IPS-NIHi7 (cell line): ENCODE measurements at regions not wholly inside any gene's neighbourhood (a gene's known extent, or its start where the extent isn't known, plus 50 kb on each side); places are given as distances from the start of the nearest gene placed in this dataset.

ENCODE experiments used
- DNase-seq: peaks from one replicate; pipeline ENCODE4 v3.0.0; 2012; ENCODE audit warnings: mixed read lengths; ENCODE audit errors: extremely low spot score

DNA sequence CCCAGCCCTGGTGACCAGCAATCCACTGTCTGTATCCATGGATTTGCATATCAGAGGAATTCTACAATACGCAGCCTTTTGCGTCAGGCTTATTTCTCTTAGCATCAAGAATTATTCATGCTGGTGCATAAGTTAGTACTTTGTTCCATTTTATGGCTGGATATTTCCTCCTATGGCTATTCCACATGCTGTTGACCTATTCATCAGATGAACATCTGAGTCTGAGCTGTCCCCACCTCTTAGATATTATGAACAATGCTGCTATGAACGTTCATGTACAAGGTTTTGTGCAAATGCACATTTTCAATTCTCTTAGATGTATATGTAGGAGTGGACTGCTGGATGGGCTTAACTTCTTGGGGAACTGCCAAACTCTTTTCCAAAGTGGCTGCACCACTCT lies 79.0 kb upstream of the CST7 start:
- no peak for DNase-seq

DNA sequence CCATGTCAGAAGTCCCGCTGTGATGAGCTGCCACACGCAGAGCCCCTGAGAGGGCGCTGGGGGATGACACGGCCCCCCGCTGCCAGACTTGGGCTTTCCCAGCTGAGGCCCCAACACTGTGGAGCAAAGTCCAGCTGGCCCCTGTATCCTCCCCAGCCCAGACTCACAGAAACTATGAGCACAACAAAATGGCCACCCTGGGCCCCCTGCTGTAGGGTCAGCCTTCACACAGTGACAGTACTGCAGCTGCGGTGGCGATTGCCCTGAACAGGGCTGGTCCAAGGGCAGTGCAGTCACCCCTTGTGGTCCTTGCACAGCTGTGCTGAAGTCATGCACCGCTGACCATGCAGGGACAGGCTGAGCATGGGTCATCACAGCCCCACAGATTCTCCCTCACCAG lies 78.2 kb upstream of the CST7 start:
- no peak for DNase-seq

DNA sequence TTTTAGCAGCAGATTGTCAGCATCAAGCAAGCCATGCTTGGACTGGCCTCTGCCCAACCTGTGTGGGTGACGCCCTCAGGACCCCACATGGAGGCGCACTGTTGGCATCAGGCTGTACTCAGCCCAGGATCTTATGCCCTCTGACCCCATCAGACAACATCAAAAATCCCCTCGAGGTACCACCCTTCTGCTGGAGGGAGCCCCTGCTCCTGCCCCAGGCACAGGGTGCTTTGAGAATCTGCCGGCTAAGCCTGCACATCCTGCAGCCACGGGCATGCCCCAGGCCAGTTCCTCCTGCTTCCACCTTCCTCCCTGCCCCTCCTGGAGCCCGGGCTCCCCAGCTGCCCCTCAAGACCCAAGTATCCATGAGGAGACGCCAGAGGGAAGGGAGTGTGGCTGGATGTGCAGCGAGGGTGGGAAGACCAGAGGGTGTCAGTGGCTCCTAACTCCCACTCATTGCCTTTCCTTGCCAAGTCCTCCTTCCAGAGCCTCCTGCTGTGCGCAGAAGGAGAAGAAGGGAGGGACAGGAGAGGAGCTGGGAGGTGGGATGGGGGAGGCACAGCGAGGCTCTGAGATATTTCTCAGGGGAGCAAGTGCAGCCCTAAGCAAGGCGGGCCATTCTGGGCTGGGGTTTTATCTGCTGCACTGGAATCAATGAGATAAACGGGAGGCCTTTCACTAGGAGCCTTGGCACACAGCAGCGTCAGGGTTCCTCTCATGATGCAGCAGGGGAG lies 77.4 kb upstream of the CST7 start:
- no peak for DNase-seq

DNA sequence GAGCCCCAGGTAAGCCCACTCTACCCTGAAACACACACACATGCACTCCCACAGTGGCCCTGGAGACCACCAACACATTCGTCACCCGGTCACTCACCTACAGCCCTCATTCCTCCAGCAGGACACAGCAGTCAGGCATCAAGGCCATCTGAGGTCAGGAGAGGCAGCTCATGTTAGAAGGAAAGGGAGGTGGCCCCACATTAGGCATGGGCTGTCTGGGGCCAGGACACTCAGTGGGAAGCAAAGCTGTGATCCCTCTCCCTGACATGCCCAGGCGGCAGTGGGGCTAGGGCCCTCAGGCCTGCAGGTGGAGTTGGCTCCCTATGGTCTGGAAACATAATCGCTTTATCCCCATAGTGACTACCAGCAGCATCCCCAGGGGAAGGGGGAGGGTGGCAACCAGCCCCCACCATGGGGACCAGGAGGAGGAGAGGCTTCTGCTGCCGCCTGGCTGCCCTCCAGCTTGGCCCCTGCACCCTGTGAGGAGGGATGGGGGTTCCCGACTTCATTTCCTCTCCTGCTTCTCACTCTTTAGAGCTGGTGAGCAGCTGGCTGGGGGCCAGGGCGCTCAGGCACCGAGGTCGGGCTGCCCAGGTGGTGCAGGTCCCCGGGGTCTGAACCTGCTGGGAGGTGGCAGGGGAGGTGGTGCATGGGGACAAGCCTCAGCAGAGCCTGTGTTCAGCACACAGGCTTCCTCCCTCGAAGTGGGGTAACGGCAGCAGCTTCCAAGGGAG lies 76.6 kb upstream of the CST7 start:
- no peak for DNase-seq

DNA sequence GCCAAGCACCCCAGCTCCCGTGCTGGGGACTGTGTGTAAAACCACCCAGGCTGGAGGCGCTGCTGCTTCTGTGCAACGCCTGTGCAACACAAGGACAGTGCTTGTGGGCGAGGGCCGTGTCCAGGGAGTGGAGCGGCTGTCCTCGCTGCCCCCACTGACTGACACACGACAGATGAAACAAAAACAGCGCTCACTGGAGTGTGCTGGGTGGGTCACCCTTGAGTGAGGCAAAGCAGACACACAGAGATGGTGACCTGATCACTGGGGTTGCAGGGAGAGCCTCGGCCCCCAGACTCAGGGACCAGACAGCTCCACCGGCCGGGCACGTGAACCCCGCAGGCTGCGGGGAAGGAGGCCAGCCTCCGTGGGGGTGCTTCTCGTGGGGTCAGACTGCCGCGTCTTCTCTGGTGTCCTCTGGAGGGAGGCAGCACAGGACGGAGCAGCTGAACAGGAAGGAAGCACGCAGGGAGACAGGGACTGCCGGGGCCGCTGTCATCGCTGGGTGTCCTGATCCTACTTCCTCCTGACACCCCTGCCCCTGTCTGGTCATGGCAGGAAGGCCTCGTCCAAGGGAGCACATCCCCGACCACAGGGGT lies 75.9 kb upstream of the CST7 start:
- no peak for DNase-seq

DNA sequence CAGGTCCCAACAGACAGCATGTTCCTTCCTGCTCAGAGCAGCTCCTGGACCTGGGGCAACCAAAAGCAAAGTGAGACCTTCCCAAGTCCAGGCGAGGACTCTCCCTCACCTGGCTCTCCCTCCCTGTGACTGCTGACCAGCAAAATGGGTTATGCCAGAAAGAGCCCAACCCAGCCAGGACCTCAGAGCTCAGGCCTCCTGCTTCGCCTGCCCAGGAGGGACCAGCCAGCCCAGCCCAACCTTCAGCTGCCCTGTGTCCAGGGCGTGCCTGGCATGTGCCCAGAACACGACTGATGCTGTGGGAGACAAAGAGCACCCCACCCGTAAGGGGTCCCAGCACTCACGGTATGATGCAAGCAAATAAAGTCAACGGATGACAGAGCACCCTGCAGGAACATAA lies 74.0 kb upstream of the CST7 start:
- no peak for DNase-seq

DNA sequence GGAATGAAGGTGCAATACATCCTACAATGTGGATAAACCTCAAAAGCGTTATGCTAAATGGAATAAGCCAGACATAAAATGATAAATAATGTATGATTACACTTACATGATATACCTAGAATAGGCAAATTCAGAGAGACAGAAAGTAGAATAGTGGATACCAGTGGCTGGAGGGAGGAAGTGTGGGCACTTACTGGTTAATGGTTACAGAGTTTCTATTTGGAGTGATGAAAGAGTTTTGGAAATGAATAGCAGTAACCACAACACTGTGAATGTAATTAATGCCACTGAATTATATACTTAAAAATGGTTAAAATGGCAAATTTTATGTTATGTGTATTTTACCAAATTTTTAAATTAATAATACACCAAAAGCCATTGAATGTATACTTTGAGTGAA lies 71.4 kb upstream of the CST7 start:
- DNase-seq: no peak

DNA sequence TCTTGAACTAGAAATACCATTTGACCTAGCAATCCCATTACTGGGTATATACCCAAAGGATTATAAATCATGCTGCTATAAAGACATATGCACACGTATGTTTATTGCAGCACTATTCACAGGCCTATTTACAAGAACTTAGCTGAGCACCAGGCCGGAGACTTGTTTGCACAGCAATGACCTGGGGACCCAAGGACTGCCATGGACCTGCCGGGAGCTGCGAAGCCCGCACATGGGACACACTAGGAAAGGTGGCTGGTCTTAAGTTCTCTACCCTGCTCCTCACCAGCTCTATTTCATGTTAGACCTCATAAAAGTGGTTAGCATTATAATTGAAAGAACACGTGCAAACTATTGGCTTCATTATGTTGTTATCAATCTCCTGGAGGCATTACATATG lies 70.4 kb upstream of the CST7 start:
- no peak for DNase-seq

DNA sequence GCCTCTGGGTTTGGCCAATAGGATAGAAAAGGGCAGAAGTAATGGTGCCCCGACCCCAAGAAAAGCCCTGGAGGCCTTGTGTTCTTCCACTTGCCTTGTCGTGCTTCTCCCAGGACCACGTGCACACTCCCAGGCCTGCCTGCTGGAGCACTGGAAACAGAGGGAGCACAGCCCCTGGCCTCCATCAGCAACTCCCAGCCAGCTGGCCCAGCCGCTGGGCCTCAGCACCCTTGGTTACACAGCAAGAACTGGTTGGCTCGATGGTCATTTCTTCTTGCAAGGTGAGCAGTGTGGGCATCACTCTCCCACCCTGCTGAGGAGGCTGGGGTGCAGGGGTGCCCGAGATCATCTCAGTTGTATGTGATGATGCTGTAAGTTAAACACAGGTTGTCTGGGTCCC lies 69.2 kb upstream of the CST7 start:
- DNase-seq: no peak

DNA sequence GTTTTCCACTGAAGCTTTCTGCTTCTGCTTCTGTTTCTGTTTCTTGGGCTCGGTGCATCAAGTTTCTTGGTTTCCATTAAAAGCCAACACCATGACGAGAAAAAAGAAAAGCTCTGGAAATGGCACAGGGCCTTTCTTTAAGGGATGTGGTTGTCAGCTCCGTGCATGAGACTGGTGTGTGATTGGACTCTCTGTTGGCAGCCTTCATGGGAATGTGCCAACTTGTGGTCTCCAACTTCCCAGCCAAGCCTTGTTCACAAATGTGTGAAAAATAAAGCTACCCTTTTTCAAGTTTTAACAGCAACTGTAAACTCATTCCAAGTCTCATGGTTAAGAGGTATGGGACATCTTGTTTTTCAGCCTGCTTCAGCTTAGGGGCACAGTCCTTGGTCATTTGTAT lies 68.7 kb upstream of the CST7 start:
- no peak for DNase-seq

DNA sequence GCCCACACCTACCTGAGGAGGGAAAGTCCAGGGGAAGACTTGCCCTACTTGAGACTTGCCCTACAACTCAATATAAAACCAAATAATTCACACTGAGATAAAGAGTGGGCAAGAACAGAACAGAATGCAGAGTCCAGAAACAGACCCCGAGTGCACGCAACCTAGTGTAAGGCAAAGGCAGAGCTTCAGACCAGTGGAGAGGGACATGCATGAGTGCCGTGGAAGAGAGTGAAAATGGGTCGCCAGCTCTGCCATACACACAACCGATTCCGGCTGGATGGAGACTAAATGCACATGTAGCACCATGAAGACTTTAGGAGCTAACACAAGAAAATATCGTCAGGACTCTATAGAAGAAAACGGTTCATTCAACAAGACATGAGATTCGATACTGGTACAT lies 58.8 kb upstream of the CST7 start:
- peak; percentile 4 for DNase-seq

DNA sequence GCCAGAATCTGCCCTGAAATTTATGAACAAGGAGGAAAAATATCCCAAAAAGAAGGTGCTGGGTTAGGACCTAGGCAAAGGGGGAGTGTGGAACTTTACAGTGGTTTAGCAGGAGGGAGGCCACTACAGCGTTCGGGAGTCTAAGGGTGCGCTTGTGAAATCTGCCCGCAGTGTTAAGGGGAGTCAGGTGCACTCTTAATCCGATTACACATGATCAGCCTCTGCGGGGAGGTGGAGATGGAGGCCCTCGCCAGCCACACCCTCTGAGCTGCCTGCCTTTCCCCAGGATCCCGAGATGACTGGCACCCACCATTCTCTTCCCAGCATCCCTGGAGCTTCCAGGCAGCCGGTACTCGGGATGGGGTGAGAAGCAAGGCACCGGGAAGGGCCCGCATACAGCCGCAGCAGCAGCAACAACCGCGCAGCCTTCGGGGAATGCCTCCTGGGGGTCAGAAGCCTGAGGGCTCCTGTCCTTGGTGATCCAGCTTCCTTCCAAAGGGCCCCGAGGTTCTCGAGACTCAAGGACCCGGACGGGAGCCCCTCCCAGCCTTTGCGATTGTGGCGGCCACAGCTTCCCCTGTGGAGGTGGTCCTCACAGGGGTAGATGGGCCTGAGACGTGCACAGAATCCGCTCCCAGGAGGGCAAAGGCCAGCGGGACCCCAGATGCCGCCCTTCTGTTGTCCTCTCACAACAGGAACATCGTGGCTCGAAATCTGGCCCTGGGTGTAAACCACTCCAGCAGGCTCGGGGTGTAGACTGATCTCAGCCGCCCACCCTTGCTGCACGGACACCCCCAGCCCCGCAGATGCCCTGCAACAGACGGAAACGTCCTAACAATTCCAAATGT lies 57.3 kb upstream of the CST7 start:
- peak; percentile 7 for DNase-seq

DNA sequence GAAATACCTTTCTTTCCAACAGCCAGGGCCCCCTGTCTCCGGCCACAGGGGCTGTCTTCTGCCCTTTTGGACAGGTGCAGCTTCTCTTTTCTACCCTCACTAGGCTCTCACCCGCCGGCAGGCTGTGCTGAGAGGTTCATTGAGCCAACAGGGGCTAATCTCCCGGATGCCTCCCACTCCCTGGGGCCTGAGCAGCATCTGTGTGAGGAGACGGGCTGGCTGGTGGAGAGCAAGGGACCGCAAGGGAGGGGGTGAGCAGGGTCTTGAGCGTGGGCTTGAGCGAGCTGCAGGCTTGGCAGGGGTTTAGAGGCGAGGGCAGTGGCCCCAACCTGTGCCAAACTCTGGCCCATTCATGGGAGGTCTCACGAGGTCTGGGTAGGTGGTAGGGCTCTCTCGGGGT lies 56.5 kb upstream of the CST7 start:
- peak; percentile 6 for DNase-seq

DNA sequence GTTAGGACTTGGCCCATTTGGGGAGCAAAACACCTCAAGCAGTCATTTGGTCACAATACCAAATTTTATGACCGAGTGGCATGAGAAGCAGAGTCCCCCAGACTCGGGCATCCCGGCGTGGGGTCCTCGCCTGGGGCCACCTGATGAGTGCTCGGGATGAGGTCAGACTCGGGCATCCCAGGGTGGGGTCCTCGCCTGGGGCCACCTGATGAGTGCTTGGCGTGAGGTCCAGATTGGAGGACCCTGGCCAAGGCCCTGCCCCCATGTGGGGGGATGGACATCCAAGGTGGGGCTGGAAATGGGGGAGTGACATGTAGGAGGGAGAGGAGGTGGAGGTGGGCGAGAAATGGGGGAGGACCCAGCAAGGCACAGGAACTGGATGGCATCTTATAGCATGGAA lies 56.1 kb upstream of the CST7 start:
- no peak for DNase-seq

DNA sequence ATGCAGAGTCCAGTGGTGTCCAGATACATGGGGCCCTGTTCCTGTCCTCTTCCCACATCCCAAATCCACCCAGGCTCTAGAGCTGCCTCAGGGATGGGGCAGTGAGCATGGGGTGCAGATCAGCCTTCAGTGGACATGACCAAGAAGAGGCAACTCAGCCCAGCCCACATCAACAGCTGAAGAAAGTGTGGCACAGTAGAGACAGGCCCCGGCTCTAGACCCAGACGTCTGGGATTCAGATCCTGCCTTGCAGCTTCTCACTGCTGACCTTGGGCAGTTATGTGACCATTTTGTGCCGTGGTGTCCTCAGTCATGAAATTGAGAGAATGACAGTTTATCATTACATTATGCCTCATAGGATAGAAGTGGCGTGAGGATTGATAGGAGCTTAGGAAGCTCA lies 54.6 kb upstream of the CST7 start:
- DNase-seq: no peak

DNA sequence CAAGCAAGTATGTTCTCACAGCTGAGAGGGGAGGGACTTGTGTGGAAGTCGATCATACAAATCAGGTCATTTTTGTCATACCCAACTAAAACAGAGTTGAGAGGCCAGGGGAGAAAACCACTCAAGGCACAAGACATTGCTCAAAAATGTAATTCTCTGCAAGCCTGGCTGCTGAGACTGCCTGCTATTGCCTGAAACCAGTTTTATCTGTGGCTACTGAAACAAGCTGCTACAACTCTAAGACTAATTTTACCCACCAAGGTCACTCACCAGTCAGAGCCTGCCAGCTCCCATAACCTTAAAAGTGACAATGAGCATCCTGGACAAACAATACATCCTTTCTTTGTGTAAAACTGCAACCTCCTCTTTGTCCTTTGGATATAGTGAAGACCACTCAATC lies 54.1 kb upstream of the CST7 start:
- DNase-seq: no peak

DNA sequence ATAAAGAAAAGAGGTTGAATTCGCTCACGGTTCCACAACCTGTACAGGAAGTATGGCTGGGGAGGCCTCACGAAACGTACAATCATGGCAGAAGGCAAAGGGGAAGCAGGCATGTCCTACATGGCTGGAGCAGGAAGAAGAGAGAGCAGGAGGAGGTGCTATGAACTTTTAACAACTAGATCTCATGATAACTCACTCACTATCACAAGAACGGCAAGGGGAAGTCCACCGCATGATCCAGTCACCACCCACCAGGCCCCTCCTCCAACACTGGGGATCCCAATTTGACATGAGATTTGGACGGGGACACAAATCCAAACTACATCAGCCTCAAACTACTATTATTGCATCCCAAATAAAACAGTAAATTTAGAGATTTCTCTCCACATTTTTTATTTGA lies 53.6 kb upstream of the CST7 start:
- DNase-seq: no peak

DNA sequence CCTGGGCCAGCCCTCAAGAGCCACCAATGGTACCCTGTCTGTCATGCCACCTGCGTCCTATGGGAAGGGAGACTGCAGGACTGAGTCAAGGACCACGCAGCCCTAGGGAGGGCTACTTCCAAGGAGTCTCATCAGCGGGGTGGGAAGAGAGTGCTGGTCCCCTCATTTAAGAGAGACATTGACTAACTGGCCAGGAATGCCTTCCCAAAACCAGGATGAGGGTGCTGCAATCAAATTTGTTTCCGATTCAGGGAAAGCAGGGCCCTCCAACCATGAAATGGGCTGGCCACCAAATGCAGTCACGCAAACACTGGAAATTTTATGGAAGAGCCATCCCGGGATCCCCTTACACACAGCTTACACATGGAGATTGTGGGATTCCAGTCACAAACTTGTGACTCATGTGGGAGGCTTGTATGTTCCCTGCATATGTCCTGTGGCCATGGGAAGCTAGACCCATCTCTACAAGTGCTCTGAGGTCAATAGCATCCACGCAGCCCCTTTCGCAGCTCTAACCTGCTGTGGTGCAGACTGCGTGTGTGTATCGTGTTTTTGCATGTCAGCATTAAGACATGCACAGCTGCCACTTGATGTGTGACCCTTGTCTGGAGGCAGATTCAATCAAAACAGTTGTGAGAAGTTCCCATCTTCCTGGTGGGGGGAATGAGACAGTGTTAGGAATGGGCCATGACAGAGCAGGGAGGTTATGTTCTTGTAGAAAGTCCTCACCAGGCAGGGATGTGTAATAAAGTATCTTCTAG lies 53.0 kb upstream of the CST7 start:
- DNase-seq: peak; percentile 8

DNA sequence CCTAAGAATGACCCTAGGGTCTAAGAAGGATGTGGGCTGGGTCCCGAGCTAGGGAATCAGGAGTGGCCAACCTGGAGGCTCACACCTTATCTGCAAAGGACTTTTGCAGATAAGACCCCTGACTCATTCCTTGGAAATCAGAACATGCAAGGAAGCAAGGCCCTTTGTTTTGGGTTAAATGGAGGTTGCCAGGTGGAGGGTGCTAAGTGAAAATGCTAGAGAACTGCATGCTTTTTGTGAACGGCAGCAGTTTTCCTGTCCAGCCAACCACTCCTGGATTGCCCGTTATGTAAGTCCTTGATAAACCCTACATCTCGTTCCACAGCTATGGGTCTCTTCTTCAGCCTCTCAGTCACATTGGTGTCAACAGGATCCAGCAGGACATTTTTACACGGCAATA lies 52.1 kb upstream of the CST7 start:
- peak; percentile 5 for DNase-seq

DNA sequence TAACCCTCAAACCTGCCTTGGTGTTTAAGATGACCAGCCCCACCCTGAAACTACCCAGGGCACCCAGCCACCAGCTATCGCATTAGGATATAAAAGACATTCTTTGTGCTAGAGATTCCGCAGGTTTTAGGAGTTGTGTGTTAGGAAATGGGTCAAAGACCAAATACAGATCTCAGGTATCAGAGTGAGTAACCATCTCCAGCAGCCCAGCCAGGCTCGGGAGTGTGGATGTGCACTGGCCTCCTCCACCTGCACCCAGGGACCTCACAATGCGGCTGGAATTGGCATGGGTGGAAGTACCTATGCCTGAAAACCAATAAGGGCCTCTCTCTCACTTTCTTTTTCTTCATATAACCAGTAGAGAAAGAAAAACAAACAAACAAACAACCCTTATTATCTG lies 51.1 kb upstream of the CST7 start:
- DNase-seq: no peak

DNA sequence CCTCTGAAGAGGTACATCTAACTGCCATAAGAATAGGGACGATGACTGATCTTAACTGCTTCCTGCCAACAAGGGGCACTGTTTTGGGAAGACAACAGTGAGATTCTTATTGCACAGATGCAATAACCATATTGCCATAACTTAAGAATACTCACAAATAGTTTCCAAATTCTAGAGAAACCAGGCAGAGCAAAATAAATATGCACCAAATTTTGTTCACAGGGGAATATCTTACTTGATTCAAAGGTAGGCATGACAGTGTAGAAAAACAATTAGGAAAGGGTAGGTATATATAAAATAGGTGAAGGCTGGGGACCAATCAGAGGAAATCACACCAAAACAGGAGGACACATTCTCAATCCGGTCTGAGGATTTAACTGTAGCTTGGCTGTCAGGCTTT lies 49.9 kb upstream of the CST7 start:
- no peak for DNase-seq
